Right lobe of liver (tissue), 4 donors: ENCODE measurements at regions not wholly inside any gene's neighbourhood (a gene's known extent, or its start where the extent isn't known, plus 50 kb on each side); places are given as distances from the start of the nearest gene placed in this dataset.

ENCODE experiments used
- CTCF ChIP-seq, 4 donors: fragments of 200-600 bp in 3 of 4; fragments of 450-650 bp in 1 of 4; IDR thresholded peaks; one replicate each; pipeline versions ENCODE4 v1.5.1 to v1.8.0; 2016 to 2022; ENCODE audit warnings: antibody characterized with exemption in 4 of 4, mild to moderate bottlenecking in 2 of 4
- POLR2A ChIP-seq: fragments of 450-650 bp; IDR thresholded peaks from one replicate; pipeline ENCODE4 v1.6.1; 2017; ENCODE audit warnings: antibody characterized with exemption, mild to moderate bottlenecking
- donor health status: DM: no; HTN: no; CAD: no.
- donor health status: DM: no; HTN: no; CAD: no.
- donor health status: DM: no; HTN: yes; CAD: no.

- TF ChIP-seq CTCF (IDR thresholded peaks at IDR 0.05) (no peak), POLR2A (no peak)
Observed at GRCh38 chr2:150174971-150175421, 312.5 kb downstream of the RND3 start.
